ENCODE measurements at regions not wholly inside any gene's neighbourhood (a gene's known extent, or its start where the extent isn't known, plus 50 kb on each side); places are given as distances from the start of the nearest gene placed in this dataset.

- TF ChIP-seq HCFC1 (IDR thresholded peaks at IDR 0.05; ENCODE audit: low read depth, low read length) (no peak), POLR2AphosphoS5 (IDR thresholded peaks at IDR 0.05; ENCODE audit: low read depth, low read length) (no peak), NFRKB (IDR thresholded peaks at IDR 0.05) (no peak), BRCA1 (CRISPR knock-in tag; IDR thresholded peaks at IDR 0.05) (no peak), CTCF (CRISPR knock-in tag; IDR thresholded peaks at IDR 0.05) (no peak), ZNF234 (CRISPR knock-in tag; conservative IDR thresholded peaks at IDR 0.05) (no peak), HNRNPLL (IDR thresholded peaks at IDR 0.05; ENCODE audit: low read depth, low read length, poor library complexity, severe bottlenecking) (no peak), ARNTL (CRISPR knock-in tag; IDR thresholded peaks at IDR 0.05) (no peak), ZNF224 (CRISPR knock-in tag; IDR thresholded peaks at IDR 0.05) (no peak), TOE1 (CRISPR knock-in tag; IDR thresholded peaks at IDR 0.05) (no peak), MLX (CRISPR knock-in tag; IDR thresholded peaks at IDR 0.05) (no peak), PHB2 (IDR thresholded peaks at IDR 0.05; ENCODE audit: partially characterized antibody) (no peak)
- TF ChIP-seq, protein P1, sequence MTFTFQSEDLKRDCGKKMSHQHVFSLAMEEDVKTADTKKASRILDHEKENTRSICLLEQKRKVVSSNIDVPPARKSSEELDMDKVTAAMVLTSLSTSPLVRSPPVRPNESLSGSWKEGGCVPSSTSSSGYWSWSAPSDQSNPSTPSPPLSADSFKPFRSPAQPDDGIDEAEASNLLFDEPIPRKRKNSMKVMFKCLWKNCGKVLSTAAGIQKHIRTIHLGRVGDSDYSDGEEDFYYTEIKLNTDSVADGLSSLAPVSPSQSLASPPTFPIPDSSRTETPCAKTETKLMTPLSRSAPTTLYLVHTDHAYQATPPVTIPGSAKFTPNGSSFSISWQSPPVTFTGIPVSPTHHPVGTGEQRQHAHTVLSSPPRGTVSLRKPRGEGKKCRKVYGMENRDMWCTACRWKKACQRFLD (CRISPR knock-in tag; IDR thresholded peaks at IDR 0.05; ENCODE audit: borderline replicate concordance): no peak
- TF ChIP-seq, protein P2, sequence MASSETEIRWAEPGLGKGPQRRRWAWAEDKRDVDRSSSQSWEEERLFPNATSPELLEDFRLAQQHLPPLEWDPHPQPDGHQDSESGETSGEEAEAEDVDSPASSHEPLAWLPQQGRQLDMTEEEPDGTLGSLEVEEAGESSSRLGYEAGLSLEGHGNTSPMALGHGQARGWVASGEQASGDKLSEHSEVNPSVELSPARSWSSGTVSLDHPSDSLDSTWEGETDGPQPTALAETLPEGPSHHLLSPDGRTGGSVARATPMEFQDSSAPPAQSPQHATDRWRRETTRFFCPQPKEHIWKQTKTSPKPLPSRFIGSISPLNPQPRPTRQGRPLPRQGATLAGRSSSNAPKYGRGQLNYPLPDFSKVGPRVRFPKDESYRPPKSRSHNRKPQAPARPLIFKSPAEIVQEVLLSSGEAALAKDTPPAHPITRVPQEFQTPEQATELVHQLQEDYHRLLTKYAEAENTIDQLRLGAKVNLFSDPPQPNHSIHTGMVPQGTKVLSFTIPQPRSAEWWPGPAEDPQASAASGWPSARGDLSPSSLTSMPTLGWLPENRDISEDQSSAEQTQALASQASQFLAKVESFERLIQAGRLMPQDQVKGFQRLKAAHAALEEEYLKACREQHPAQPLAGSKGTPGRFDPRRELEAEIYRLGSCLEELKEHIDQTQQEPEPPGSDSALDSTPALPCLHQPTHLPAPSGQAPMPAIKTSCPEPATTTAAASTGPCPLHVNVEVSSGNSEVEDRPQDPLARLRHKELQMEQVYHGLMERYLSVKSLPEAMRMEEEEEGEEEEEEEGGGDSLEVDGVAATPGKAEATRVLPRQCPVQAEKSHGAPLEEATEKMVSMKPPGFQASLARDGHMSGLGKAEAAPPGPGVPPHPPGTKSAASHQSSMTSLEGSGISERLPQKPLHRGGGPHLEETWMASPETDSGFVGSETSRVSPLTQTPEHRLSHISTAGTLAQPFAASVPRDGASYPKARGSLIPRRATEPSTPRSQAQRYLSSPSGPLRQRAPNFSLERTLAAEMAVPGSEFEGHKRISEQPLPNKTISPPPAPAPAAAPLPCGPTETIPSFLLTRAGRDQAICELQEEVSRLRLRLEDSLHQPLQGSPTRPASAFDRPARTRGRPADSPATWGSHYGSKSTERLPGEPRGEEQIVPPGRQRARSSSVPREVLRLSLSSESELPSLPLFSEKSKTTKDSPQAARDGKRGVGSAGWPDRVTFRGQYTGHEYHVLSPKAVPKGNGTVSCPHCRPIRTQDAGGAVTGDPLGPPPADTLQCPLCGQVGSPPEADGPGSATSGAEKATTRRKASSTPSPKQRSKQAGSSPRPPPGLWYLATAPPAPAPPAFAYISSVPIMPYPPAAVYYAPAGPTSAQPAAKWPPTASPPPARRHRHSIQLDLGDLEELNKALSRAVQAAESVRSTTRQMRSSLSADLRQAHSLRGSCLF (CRISPR knock-in tag; IDR thresholded peaks at IDR 0.05; ENCODE audit: borderline replicate concordance): no peak
Observed at GRCh38 chr6:74603322-74604076, 602.4 kb downstream of the COL12A1 start.

All from HepG2 (cell line).